ENCODE measurements at regions not wholly inside any gene's neighbourhood (a gene's known extent, or its start where the extent isn't known, plus 50 kb on each side); places are given as distances from the start of the nearest gene placed in this dataset.

- Histone ChIP-seq H3K79me2 (ENCODE audit: control insufficient read depth, insufficient read depth, low read length) (no peaks in the 10 kb centered on the region), H3K36me3 (ENCODE audit: control insufficient read depth, insufficient read depth, low read length) (no peaks in the 10 kb centered on the region)
Measured at GRCh38 chr17:33973491-33973890, 281.6 kb upstream of the CCL2 start.

GRCh38 chr17:33974276-33974675 lies 280.8 kb upstream of the CCL2 start:
- H3K9ac ChIP-seq (ENCODE audit: insufficient read depth, low read length): no peak overlapping the region
- no peaks in the 10 kb centered on the region for H4K20me1 ChIP-seq (ENCODE audit: control insufficient read depth, extremely low read depth, insufficient read depth, low read length)
- H3K4me3 ChIP-seq (replicated peaks in 1 of 4; ENCODE audit: control extremely low read depth in 1 of 4, insufficient read depth in 1 of 4, low read depth in 3 of 4, low read length in 4 of 4): no peak overlapping the region

More at GRCh38 chr17:33973491-33973890, 281.6 kb upstream of the CCL2 start:
- Histone ChIP-seq H3K4me2 (ENCODE audit: extremely low read depth, insufficient read depth, low read length) (no peak overlapping the region), H2AFZ (ENCODE audit: low read length) (no peak overlapping the region), H3K27me3 (ENCODE audit: control insufficient read depth, insufficient read depth, low read length) (no peaks in the 10 kb centered on the region), H3K4me1 (ENCODE audit: control insufficient read depth, extremely low read depth, insufficient read depth, low read length) (no peaks in the 10 kb centered on the region), H3K9ac (ENCODE audit: insufficient read depth, low read length) (no peak overlapping the region), H3K27ac (ENCODE audit: insufficient read depth, low read length) (no peak overlapping the region), H3K9me3 (ENCODE audit: control insufficient read depth, insufficient read depth, low read depth, low read length) (no peaks in the 10 kb centered on the region), H3K4me3 (replicated peaks in 1 of 4; ENCODE audit: control extremely low read depth in 1 of 4, insufficient read depth in 1 of 4, low read depth in 3 of 4, low read length in 4 of 4) (no peak overlapping the region), H4K20me1 (ENCODE audit: control insufficient read depth, extremely low read depth, insufficient read depth, low read length) (no peaks in the 10 kb centered on the region)
- TF ChIP-seq EZH2 (IDR thresholded peaks at IDR 0.05; ENCODE audit: low read length, missing control alignments) (no peak), CTCF (conservative IDR thresholded peaks at IDR 0.05 in 1 of 2, IDR thresholded peaks at IDR 0.05 in 1 of 2; ENCODE audit: low read depth in 1 of 2, low read length in 2 of 2) (no peak)
- DNase-seq (ENCODE audit: low read depth in 2 of 2): no peak

GRCh38 chr17:33976831-33977230 lies 278.3 kb upstream of the CCL2 start:
- TF ChIP-seq EZH2 (IDR thresholded peaks at IDR 0.05; ENCODE audit: low read length, missing control alignments) (no peak), CTCF (conservative IDR thresholded peaks at IDR 0.05 in 1 of 2, IDR thresholded peaks at IDR 0.05 in 1 of 2; ENCODE audit: low read depth in 1 of 2, low read length in 2 of 2) (no peak)
- Histone ChIP-seq H3K27me3 (ENCODE audit: control insufficient read depth, insufficient read depth, low read length) (no peaks in the 10 kb centered on the region), H2AFZ (ENCODE audit: low read length) (no peak overlapping the region), H3K27ac (ENCODE audit: insufficient read depth, low read length) (no peak overlapping the region), H3K9ac (ENCODE audit: insufficient read depth, low read length) (no peak overlapping the region), H3K9me3 (ENCODE audit: control insufficient read depth, insufficient read depth, low read depth, low read length) (no peaks in the 10 kb centered on the region), H3K79me2 (ENCODE audit: control insufficient read depth, insufficient read depth, low read length) (no peaks in the 10 kb centered on the region), H3K4me2 (ENCODE audit: extremely low read depth, insufficient read depth, low read length) (no peak overlapping the region), H3K36me3 (ENCODE audit: control insufficient read depth, insufficient read depth, low read length) (no peaks in the 10 kb centered on the region), H3K4me1 (ENCODE audit: control insufficient read depth, extremely low read depth, insufficient read depth, low read length) (no peaks in the 10 kb centered on the region), H3K4me3 (replicated peaks in 1 of 4; ENCODE audit: control extremely low read depth in 1 of 4, insufficient read depth in 1 of 4, low read depth in 3 of 4, low read length in 4 of 4) (no peak overlapping the region), H4K20me1 (ENCODE audit: control insufficient read depth, extremely low read depth, insufficient read depth, low read length) (no peaks in the 10 kb centered on the region)
- no peak for DNase-seq (ENCODE audit: low read depth in 2 of 2)

More at GRCh38 chr17:33974276-33974675, 280.8 kb upstream of the CCL2 start:
- no peak overlapping the region for H2AFZ ChIP-seq (ENCODE audit: low read length)
- H3K9me3 ChIP-seq (ENCODE audit: control insufficient read depth, insufficient read depth, low read depth, low read length): no peaks in the 10 kb centered on the region
- TF ChIP-seq EZH2 (IDR thresholded peaks at IDR 0.05; ENCODE audit: low read length, missing control alignments) (no peak), CTCF (conservative IDR thresholded peaks at IDR 0.05 in 1 of 2, IDR thresholded peaks at IDR 0.05 in 1 of 2; ENCODE audit: low read depth in 1 of 2, low read length in 2 of 2) (no peak)
- H3K4me1 ChIP-seq (ENCODE audit: control insufficient read depth, extremely low read depth, insufficient read depth, low read length): no peaks in the 10 kb centered on the region
- H3K79me2 ChIP-seq (ENCODE audit: control insufficient read depth, insufficient read depth, low read length): no peaks in the 10 kb centered on the region
- no peak overlapping the region for H3K4me2 ChIP-seq (ENCODE audit: extremely low read depth, insufficient read depth, low read length)
- no peak overlapping the region for H3K27ac ChIP-seq (ENCODE audit: insufficient read depth, low read length)
- DNase-seq (ENCODE audit: low read depth in 2 of 2): no peak
- no peaks in the 10 kb centered on the region for H3K36me3 ChIP-seq (ENCODE audit: control insufficient read depth, insufficient read depth, low read length)
- no peaks in the 10 kb centered on the region for H3K27me3 ChIP-seq (ENCODE audit: control insufficient read depth, insufficient read depth, low read length)

Data from fibroblast of lung (primary cell).